Keratinocyte (primary cell): ENCODE measurements at regions not wholly inside any gene's neighbourhood (a gene's known extent, or its start where the extent isn't known, plus 50 kb on each side); places are given as distances from the start of the nearest gene placed in this dataset.

ENCODE experiments used
- CTCF ChIP-seq, 3 experiments: IDR thresholded peaks in 1 of 3; conservative IDR thresholded peaks in 1 of 3; optimal IDR thresholded peaks in 1 of 3; 2 replicates in 2 of 3; 3 replicates in 1 of 3; pipeline versions ENCODE3 to v1.5.1; 2011; ENCODE audit warnings: low read length in 3 of 3, mild to moderate bottlenecking in 3 of 3, moderate library complexity in 2 of 3, control low read depth in 1 of 3, inconsistent platforms in 1 of 3; ENCODE audit not compliant: insufficient read depth in 2 of 3; ENCODE audit errors: extremely low read depth in 1 of 3
- EZH2 ChIP-seq: IDR thresholded peaks from one replicate; pipeline ENCODE4 v1.6.1; 2012; ENCODE audit warnings: inconsistent platforms, mild to moderate bottlenecking, low read length, moderate library complexity

DNA sequence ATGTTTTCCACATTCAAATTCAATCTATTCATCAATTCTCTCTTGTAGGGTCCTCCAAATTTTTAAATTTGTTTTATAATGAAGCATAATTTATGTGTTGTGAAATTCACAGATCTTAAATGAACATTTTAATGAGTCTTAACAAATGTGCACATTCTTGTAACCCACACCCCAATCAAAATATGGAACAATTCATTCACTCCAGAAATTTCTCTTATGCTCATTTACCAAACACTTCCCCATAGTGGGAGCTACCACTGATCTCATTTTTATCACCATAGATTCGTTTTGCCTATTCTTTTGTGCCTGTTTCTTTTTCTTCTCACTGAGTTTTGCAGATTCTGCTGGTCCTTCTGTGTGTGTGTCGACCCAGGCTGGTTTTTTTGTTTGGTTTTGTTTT, 664.1 kb downstream of the EFNB2 start:
- TF ChIP-seq CTCF (optimal IDR thresholded peaks at IDR 0.05 in 1 of 3, IDR thresholded peaks at IDR 0.05 in 1 of 3, conservative IDR thresholded peaks at IDR 0.05 in 1 of 3; ENCODE audit: extremely low read depth in 1 of 3, insufficient read depth in 2 of 3, low read length in 3 of 3), result no peak
- no peak for TF ChIP-seq EZH2
